ENCODE measurements at regions not wholly inside any gene's neighbourhood (a gene's known extent, or its start where the extent isn't known, plus 50 kb on each side); places are given as distances from the start of the nearest gene placed in this dataset.

- DNase-seq: no peak
These were observed 152.3 kb downstream of the PAX3 start for GRCh38 chr2:222146488-222146887.

- no peak for DNase-seq
These were observed 156.8 kb downstream of the PAX3 start for GRCh38 chr2:222142027-222142426.

GRCh38 chr2:222136106-222136630 is 162.6 kb downstream of the PAX3 start:
- DNase-seq: no peak

GRCh38 chr2:222134654-222135053 is 164.1 kb downstream of the PAX3 start:
- DNase-seq: no peak

GRCh38 chr2:222133897-222134296 is 164.9 kb downstream of the PAX3 start:
- DNase-seq: no peak

GRCh38 chr2:222130855-222131254 is 167.9 kb downstream of the PAX3 start:
- no peak for DNase-seq

- no peak for DNase-seq
These were observed 171.1 kb downstream of the PAX3 start for GRCh38 chr2:222127660-222128059.

- no peak for DNase-seq
These were observed 177.9 kb downstream of the PAX3 start for GRCh38 chr2:222120933-222121332.

GRCh38 chr2:222115296-222115695 is 183.5 kb downstream of the PAX3 start:
- no peak for DNase-seq

GRCh38 chr2:222108957-222109585 is 189.7 kb downstream of the PAX3 start:
- DNase-seq: no peak

- no peak for DNase-seq
These were observed 190.3 kb downstream of the PAX3 start for GRCh38 chr2:222108497-222108896.

- no peak for DNase-seq
These were observed 193.8 kb downstream of the PAX3 start for GRCh38 chr2:222105046-222105445.

- no peak for DNase-seq
These were observed 196.0 kb downstream of the PAX3 start for GRCh38 chr2:222102575-222103349.

GRCh38 chr2:222100704-222101699 is 197.8 kb downstream of the PAX3 start:
- DNase-seq: no peak

- DNase-seq: no peak
These were observed 210.2 kb downstream of the PAX3 start for GRCh38 chr2:222088561-222088960.

GRCh38 chr2:222087998-222088397 is 210.8 kb downstream of the PAX3 start:
- no peak for DNase-seq

GRCh38 chr2:222082201-222082600 is 216.6 kb downstream of the PAX3 start:
- DNase-seq: no peak

- no peak for DNase-seq
These were observed 218.7 kb downstream of the PAX3 start for GRCh38 chr2:222080141-222080540.

- DNase-seq: no peak
These were observed 221.7 kb downstream of the PAX3 start for GRCh38 chr2:222076973-222077690.

- no peak for DNase-seq
These were observed 224.1 kb downstream of the PAX3 start for GRCh38 chr2:222074674-222075073.

GRCh38 chr2:222071911-222072310 is 226.9 kb downstream of the PAX3 start:
- no peak for DNase-seq

- no peak for DNase-seq
These were observed 234.5 kb downstream of the PAX3 start for GRCh38 chr2:222064286-222064685.

Data from NCI-H446 treated with DMSO at 0.1 percent for 48 hours (cell line).